Sigmoid colon (tissue), 6 donors: ENCODE measurements at regions not wholly inside any gene's neighbourhood (a gene's known extent, or its start where the extent isn't known, plus 50 kb on each side); places are given as distances from the start of the nearest gene placed in this dataset.

Source experiments
- DNase-seq: peaks from one replicate; pipeline ENCODE4 v3.0.0-alpha.2; 2019
- H3K27ac ChIP-seq, 4 donors: fragments of 200-600 bp; sonication (generic); one replicate each; pipeline ENCODE4 v1.5.1; 2016 to 2019; ENCODE audit warnings: mild to moderate bottlenecking in 1 of 4
- H3K27me3 ChIP-seq, 3 donors: fragments of 200-600 bp; sonication (generic); one replicate each; pipeline ENCODE4 v1.5.1; 2019; ENCODE audit warnings: mild to moderate bottlenecking in 1 of 3
- H3K36me3 ChIP-seq, 4 donors: fragments of 200-600 bp; sonication (generic); one replicate each; pipeline ENCODE4 v1.5.1; 2016 to 2019
- H3K4me1 ChIP-seq, 4 donors: fragments of 200-600 bp; sonication (generic); one replicate each; pipeline ENCODE4 v1.5.1; 2017 to 2019
- H3K4me3 ChIP-seq, 4 donors: fragments of 200-600 bp; sonication (generic); one replicate each; pipeline ENCODE4 v1.5.1; 2017 to 2019; ENCODE audit warnings: mild to moderate bottlenecking in 2 of 4, moderate library complexity in 1 of 4
- H3K9me3 ChIP-seq, 4 donors: fragments of 200-600 bp in 3 of 4; sonication (generic) in 3 of 4; one replicate each; pipeline versions ENCODE4 v1.5.1 to v1.6.1; 2013 to 2019
- CTCF ChIP-seq, 4 experiments: fragments of 450-650 bp in 3 of 4; fragments of 200-600 bp in 1 of 4; IDR thresholded peaks; one replicate each; pipeline ENCODE4 v1.5.1; 2016 to 2019; ENCODE audit warnings: antibody characterized with exemption in 4 of 4, mild to moderate bottlenecking in 3 of 4, moderate library complexity in 2 of 4
- EP300 ChIP-seq, 4 donors: sonication (generic); formaldehyde crosslinking; IDR thresholded peaks; one replicate each; pipeline ENCODE4 v1.6.1; 2017; ENCODE audit warnings: antibody characterized with exemption in 4 of 4
- POLR2A ChIP-seq, 2 donors: fragments of 450-650 bp; IDR thresholded peaks; one replicate each; pipeline ENCODE4 v1.6.1; 2016; ENCODE audit warnings: antibody characterized with exemption in 2 of 2, mild to moderate bottlenecking in 2 of 2, moderate library complexity in 2 of 2
- POLR2AphosphoS5 ChIP-seq, 4 donors: sonication (generic); formaldehyde crosslinking; IDR thresholded peaks; one replicate each; pipeline ENCODE4 v1.6.1; 2017; ENCODE audit warnings: antibody characterized with exemption in 4 of 4
- WGBS, 2 donors: extraction: QIAGEN DNeasy Blood & Tissue Kit; methylation state at CpG; one replicate each; pipeline ENCODE4 v1.1.7; 2013; 5-methylcytosine and 5-hydroxymethylcytosine counted together
- intact Hi-C: fragments of 100-400 bp; cut with DNase I; formaldehyde crosslinking; loops from one replicate; pipeline ENCODE4 v1.15.1; 2023
- donor health status: healthy with polysubstance abuse.
- donor health status: healthy.

GRCh38 chr14:101110729-101111619 lies 207.5 kb upstream of the RTL1 start:
- Histone ChIP-seq H3K9me3 (no peaks in the 10 kb centered on the region), H3K4me3 (no peak overlapping the region), H3K27ac (no peak overlapping the region), H3K27me3 (no peaks in the 10 kb centered on the region), H3K36me3 (no peaks in the 10 kb centered on the region), H3K4me1 (no peaks in the 10 kb centered on the region)
- DNase-seq = peak; percentile 45
- TF ChIP-seq POLR2A (IDR thresholded peaks at IDR 0.05) (no peak), EP300 (IDR thresholded peaks at IDR 0.05) (no peak), CTCF (IDR thresholded peaks at IDR 0.05) (no peak), POLR2AphosphoS5 (IDR thresholded peaks at IDR 0.05) (no peak)
- WGBS, 2 donors = 70 to 82% methylated on average over 22 of the region's 22 CpGs
- intact Hi-C loops = no loop called here

GRCh38 chr14:101111620-101112290 lies 208.2 kb upstream of the RTL1 start:
- H3K4me1 ChIP-seq = no peaks in the 10 kb centered on the region
- no peaks in the 10 kb centered on the region for H3K27me3 ChIP-seq
- no peak overlapping the region for H3K4me3 ChIP-seq
- peak; percentile 48 for DNase-seq
- intact Hi-C loops = no loop called here
- TF ChIP-seq CTCF (IDR thresholded peaks at IDR 0.05) (no peak), EP300 (IDR thresholded peaks at IDR 0.05) (no peak), POLR2AphosphoS5 (IDR thresholded peaks at IDR 0.05) (no peak), POLR2A (IDR thresholded peaks at IDR 0.05) (no peak)
- 57 to 73% methylated on average over 22 to 23 of the region's 23 CpGs for WGBS, 2 donors
- H3K27ac ChIP-seq = no peak overlapping the region
- H3K36me3 ChIP-seq = no peaks in the 10 kb centered on the region
- no peaks in the 10 kb centered on the region for H3K9me3 ChIP-seq

- TF ChIP-seq EP300 (IDR thresholded peaks at IDR 0.05) = no peak
- TF ChIP-seq POLR2AphosphoS5 (IDR thresholded peaks at IDR 0.05) = no peak
- no peak for TF ChIP-seq POLR2A (IDR thresholded peaks at IDR 0.05)
- TF ChIP-seq CTCF (IDR thresholded peaks at IDR 0.05) = no peak
- peak; percentile 55 for DNase-seq
- intact Hi-C loops = no loop called here
- Histone ChIP-seq H3K27ac (no peak overlapping the region), H3K4me1 (no peaks in the 10 kb centered on the region), H3K4me3 (no peak overlapping the region), H3K27me3 (no peaks in the 10 kb centered on the region), H3K36me3 (no peaks in the 10 kb centered on the region), H3K9me3 (no peaks in the 10 kb centered on the region)
- 83 to 88% methylated on average over 25 of the region's 25 CpGs for WGBS, 2 donors
These were observed 209.0 kb upstream of the RTL1 start for GRCh38 chr14:101112351-101113107.

GRCh38 chr14:101113108-101113612 lies 209.6 kb upstream of the RTL1 start:
- TF ChIP-seq POLR2AphosphoS5 (IDR thresholded peaks at IDR 0.05) = no peak
- no peak for TF ChIP-seq EP300 (IDR thresholded peaks at IDR 0.05)
- no peak for TF ChIP-seq CTCF (IDR thresholded peaks at IDR 0.05)
- TF ChIP-seq POLR2A (IDR thresholded peaks at IDR 0.05) = no peak
- Histone ChIP-seq H3K9me3 (no peaks in the 10 kb centered on the region), H3K27ac (no peak overlapping the region), H3K36me3 (no peaks in the 10 kb centered on the region), H3K4me3 (no peak overlapping the region), H3K4me1 (no peaks in the 10 kb centered on the region), H3K27me3 (no peaks in the 10 kb centered on the region)
- no peak for DNase-seq
- WGBS, 2 donors = 84 to 87% methylated on average over 9 of the region's 9 CpGs
- intact Hi-C loops = no loop called here
